Activated CD4-positive, CD25-positive, alpha-beta regulatory T cell treated with anti-CD3 and anti-CD28 coated beads, Interleukin-2, amount 50 U/mL, for 72 hours (primary cell): ENCODE measurements at regions not wholly inside any gene's neighbourhood (a gene's known extent, or its start where the extent isn't known, plus 50 kb on each side); places are given as distances from the start of the nearest gene placed in this dataset.
A peak's percentile ranks its signal among the peaks of the same experiment; 100 is the strongest.
"Not testable (repeated sequence)": the region's sequence is repeated elsewhere in the genome, so short reads cannot be mapped to it uniquely, and the experiment has no call there.

Source experiments
- DNase-seq: peaks from one replicate; pipeline ENCODE4 v3.0.0; 2021

- DNase-seq, result peak; percentile 67
These were observed 864.2 kb downstream of the FAM181B start for GRCh38 chr11:81869351-81870065.

- DNase-seq, result no peak
These were observed 866.8 kb downstream of the FAM181B start for GRCh38 chr11:81866896-81867295.

DNA sequence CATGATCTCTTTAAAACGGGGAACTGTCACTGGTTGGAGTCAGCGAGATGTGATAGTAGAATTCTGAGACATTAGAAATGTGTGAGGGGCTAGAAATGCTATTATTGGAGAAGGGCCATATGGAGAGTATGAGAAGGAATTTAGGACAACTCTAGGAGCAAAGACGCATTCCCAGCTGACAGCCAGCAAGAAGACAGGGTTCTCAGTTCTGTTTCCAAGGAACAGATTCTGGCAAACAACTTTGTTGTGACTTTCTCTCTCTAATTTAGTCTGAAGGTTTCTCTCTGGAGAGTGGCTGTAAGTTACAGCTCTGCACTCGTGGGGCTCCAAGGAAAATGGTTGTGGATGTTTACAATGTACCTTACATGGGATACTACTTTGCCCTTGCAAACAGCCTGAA lies 876.3 kb downstream of the FAM181B start:
- no peak for DNase-seq

- no peak for DNase-seq
These were observed 879.9 kb downstream of the FAM181B start for GRCh38 chr11:81853791-81854190.

DNA sequence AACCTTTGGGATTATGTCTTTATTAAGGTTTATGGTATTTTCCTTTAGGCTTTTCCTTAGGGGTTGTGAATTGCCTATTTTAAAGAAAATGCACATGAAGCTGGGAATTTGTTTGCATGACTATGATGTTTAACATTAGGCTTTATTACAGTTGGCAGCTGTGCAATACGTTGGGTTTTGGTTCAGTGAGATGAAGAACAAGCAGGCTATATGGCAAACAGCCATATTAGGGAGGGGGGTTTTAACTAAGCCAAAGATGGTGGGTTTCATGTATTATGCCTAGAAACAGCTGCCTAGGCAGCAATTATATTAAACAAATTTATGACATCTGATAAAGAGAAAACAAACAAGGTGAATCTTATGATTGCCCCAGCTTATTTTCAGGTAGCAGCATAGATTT lies 880.8 kb downstream of the FAM181B start:
- DNase-seq, result no peak

GRCh38 chr11:81840380-81840779 lies 893.3 kb downstream of the FAM181B start:
- no peak for DNase-seq

DNA sequence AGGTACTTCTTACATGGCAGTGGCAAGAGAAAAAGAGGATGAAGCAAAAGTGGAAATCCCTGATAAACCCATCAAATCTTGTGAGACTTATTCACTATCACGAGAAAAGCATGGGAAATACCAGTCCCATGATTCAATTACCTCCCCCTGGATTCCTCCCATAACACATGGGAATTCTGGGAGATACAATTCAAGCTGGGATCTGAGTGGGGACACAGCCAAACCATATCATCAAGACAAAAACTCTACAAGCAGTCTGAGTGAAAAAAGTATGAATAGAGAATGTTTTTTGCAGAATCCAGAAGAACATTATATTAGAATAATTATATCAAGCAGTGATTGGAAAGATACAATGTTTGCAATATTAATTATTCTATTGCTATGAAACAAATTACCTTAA lies 893.7 kb downstream of the FAM181B start:
- no peak for DNase-seq

DNA sequence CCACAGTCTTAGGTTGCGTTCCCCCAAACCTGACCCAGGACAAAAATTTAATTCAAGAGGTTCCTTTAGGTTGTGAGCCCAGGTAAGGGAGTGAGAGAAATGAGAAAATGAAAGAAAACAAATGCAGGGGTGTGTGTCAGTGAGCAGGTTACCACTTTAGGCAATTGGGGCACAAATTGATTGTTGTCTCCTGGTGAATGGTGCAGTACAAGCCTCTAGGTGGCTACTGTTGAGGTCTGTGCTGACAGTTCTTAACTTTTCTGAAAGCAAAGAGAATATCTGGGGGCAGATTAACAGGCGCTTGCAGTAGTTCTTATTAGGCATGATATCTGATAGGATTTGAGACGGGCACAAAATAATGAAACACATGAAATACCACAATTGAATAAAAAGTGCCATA lies 894.6 kb downstream of the FAM181B start:
- DNase-seq, result no peak

DNA sequence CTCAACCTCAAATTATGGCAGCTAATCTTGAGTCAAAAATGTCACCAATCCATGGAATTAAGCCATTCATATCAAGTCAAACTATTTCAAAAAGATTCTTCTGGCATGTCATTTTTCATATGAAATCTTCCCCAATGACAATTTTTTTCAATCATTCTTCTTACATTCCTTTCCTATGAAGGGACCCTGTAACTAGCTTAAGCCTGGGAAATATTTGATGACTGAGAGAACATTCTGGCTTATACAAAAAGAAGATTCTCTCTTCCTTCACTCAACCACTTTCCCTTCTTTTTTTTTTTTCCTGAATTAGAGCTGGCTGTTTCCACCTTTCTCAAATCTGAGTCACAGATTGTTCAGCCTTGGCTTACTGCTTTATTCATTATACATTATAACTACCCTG lies 903.7 kb downstream of the FAM181B start:
- no peak for DNase-seq

DNA sequence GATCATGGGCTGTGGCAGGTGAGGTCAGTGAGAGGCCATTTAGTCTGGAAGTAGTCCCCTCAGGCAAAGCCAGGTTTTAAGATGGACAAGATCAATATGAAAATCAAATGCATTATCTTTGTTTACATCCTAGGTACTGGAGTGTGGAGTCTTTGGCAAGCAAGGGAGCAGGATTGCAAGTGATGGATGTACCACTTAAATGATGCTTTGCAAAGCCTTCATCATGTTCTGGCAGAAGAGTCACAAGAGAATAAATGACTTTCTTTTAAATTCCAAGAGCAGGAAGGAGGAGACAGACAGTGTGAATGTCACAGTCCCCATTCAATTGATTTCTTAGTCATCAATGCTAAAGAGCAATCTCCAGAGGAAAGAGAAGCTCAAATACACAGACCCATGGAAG lies 908.3 kb downstream of the FAM181B start:
- no peak for DNase-seq

DNA sequence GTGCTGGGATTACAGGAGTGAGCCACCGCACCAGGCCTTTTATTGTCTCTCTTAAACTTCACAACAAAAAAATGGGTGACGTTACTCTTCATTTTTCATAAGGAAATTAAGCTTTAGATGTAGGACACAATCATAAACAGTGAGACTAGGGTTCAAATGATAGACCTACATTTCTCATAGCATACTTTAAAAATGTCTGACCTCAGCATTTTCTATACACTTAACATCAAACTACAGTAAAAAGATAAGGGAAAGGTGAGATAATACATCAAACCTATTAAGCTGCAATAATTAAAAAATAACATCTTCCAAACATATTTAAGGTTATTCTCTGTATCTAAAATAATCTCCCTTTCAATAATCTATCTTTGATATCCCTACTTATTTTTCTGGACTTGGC lies 914.2 kb downstream of the FAM181B start:
- DNase-seq, result no peak

GRCh38 chr11:81804858-81805257 lies 928.8 kb downstream of the FAM181B start:
- no peak for DNase-seq

DNA sequence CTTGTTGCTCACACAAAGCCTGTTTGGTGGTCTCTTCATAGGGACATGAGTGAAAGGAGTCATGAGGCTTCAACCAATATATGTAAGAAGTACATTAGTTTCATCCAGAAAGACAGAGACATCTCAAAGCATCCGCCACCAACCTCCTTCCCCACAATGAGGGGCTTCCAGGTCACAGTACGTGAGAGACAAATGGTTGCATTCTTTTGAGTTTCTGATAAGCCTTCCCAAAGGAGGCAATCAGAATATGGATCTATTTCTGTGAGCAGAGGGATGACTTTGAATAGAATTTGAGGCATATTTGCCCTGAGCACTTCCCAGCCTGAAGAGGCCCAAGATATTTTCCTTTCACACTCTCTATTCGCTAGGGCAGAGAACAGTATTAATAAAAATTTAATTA lies 931.1 kb downstream of the FAM181B start:
- no peak for DNase-seq

- no peak for DNase-seq
These were observed 941.2 kb downstream of the FAM181B start for GRCh38 chr11:81792416-81792815.

- DNase-seq, result no peak
These were observed 946.0 kb downstream of the FAM181B start for GRCh38 chr11:81787584-81788049.

GRCh38 chr11:81772166-81772565 lies 961.5 kb downstream of the FAM181B start:
- DNase-seq, result no peak

- not testable (repeated sequence) for DNase-seq
These were observed 963.8 kb downstream of the FAM181B start for GRCh38 chr11:81769906-81770305.

GRCh38 chr11:81756864-81757595 lies 976.6 kb downstream of the FAM181B start:
- no peak for DNase-seq

GRCh38 chr11:81749245-81749644 lies 984.4 kb downstream of the FAM181B start:
- DNase-seq, result no peak

DNA sequence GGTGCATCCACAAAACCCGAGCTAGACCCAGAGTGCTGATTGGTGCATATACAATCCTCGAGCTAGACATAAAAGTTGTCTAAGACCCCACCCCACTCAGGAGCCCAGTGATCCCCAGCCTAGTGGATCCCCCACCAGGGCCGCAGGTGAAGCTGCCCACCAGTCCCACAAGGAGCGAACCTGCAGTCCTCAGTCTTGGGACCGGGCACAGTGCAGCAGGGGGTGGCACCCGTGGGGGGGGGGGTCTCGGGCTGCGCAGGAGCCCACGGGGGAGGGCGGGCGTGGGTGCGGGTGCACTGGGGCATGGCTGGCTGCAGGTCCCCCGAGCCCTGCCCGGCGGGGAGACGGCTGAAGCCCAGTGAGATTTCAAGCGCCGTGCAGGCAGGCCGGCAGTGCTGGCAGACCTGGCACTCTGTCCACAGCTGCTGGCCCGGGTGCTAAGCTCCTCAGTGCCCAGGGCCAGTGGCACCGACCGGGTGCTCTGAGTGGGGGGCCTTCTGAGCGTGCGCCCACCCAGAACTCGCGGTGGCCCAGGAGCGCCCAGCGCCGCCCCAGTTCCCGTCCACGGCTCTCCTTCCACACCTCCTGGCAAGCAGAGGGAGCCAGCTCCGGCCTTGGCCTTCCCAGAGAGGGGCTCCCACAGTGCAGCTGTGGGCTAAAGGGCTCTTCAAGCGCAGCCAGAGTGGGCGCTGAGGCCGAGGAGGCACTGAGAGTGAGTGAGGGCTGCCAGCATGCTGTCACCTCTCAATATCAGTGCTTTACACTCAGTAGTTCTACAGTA lies 989.1 kb downstream of the FAM181B start:
- DNase-seq, result no peak

DNA sequence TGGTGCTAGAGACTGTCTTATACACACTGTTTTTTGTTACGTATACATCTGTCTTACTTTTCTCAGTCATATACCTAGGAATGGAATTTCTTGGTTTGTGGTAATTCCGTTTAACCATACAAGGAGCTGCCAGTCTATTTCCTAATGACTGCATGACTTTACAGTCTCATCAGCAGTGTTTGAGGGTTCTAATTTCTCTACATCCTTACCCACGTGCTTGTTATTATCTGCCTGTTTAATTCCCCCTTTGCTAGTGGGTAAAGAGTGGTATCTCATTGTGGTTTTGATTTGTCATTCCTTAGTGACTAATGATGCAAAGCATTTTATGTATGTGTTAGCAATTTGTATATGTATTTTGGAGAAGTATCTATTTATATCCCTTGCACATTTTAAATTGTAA lies 1008.0 kb downstream of the FAM181B start:
- DNase-seq, result no peak

DNA sequence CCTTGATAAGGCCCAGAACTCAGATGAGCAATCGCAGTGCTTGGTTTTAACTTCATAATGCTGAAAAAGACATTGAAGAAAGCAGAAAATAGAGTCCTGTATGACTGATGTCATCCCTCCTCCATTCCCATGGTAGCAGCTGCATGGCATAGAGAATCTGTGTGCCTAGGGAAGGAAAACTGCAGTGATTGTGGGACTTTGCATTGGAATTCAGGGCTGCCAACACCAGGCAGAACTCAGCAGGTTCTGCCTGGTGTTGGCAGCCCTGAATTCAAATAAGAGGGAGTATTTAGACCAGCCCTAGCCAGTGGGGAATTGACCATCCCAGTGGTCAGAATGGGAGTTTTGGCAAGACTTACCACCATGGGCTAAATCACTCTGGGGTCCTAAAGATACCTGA lies 1016.0 kb downstream of the FAM181B start:
- DNase-seq, result no peak

GRCh38 chr11:81707881-81708280 lies 1025.8 kb downstream of the FAM181B start:
- no peak for DNase-seq

DNA sequence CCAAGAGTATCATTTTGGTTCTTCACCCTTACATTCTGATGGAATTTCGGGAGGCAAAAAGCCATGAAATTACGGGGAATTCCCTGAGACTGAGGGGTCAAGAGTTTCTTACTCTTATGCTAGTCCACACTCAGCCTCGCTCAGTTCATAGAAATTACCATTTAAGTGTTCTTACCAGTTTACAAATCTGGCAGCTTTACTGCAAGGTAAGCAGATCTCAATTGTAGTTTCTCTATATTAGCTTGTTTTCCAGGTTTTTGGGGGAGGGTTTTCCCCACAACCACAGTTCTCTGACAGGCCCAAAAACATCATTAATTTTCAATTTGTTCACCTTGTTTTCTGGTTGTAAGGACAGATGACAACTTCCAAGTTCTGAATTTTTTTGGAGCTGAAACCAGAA lies 1028.4 kb downstream of the FAM181B start:
- no peak for DNase-seq
